ENCODE measurements at regions not wholly inside any gene's neighbourhood (a gene's known extent, or its start where the extent isn't known, plus 50 kb on each side); places are given as distances from the start of the nearest gene placed in this dataset.

GRCh38 chr12:88665071-88665470, 84.8 kb upstream of the KITLG start:
- DNase-seq (ENCODE audit: insufficient read length, low spot score) = no peak
- TF ChIP-seq POLR2A (IDR thresholded peaks at IDR 0.05; ENCODE audit: low read depth, low read length) = no peak
- FAIRE-seq = no peak

GRCh38 chr12:88662961-88663360, 82.7 kb upstream of the KITLG start:
- DNase-seq (ENCODE audit: insufficient read length, low spot score) = no peak
- FAIRE-seq = no peak
- no peak for TF ChIP-seq POLR2A (IDR thresholded peaks at IDR 0.05; ENCODE audit: low read depth, low read length)

- TF ChIP-seq POLR2A (IDR thresholded peaks at IDR 0.05; ENCODE audit: low read depth, low read length) = no peak
- no peak for DNase-seq (ENCODE audit: insufficient read length, low spot score)
- no peak for FAIRE-seq
Measured at GRCh38 chr12:88662093-88662492, 81.8 kb upstream of the KITLG start.

GRCh38 chr12:88658009-88658408, 77.7 kb upstream of the KITLG start:
- FAIRE-seq = peak; percentile 93

GRCh38 chr12:88650715-88651114, 70.4 kb upstream of the KITLG start:
- no peak for DNase-seq (ENCODE audit: insufficient read length, low spot score)
- no peak for TF ChIP-seq POLR2A (IDR thresholded peaks at IDR 0.05; ENCODE audit: low read depth, low read length)
- FAIRE-seq = peak; percentile 78

More at GRCh38 chr12:88658009-88658408, 77.7 kb upstream of the KITLG start:
- no peak for TF ChIP-seq POLR2A (IDR thresholded peaks at IDR 0.05; ENCODE audit: low read depth, low read length)
- DNase-seq (ENCODE audit: insufficient read length, low spot score) = no peak

- no peak for DNase-seq (ENCODE audit: insufficient read length, low spot score)
Measured at GRCh38 chr12:88648625-88649024, 68.4 kb upstream of the KITLG start.

GRCh38 chr12:88646824-88647223, 66.6 kb upstream of the KITLG start:
- no peak for FAIRE-seq
- no peak for TF ChIP-seq POLR2A (IDR thresholded peaks at IDR 0.05; ENCODE audit: low read depth, low read length)
- DNase-seq (ENCODE audit: insufficient read length, low spot score) = no peak

More at GRCh38 chr12:88648625-88649024, 68.4 kb upstream of the KITLG start:
- no peak for TF ChIP-seq POLR2A (IDR thresholded peaks at IDR 0.05; ENCODE audit: low read depth, low read length)
- FAIRE-seq = no peak

GRCh38 chr12:88645816-88646215, 65.5 kb upstream of the KITLG start:
- no peak for TF ChIP-seq POLR2A (IDR thresholded peaks at IDR 0.05; ENCODE audit: low read depth, low read length)
- DNase-seq (ENCODE audit: insufficient read length, low spot score) = no peak
- FAIRE-seq = no peak

- DNase-seq (ENCODE audit: insufficient read length, low spot score) = no peak
- FAIRE-seq = no peak
- no peak for TF ChIP-seq POLR2A (IDR thresholded peaks at IDR 0.05; ENCODE audit: low read depth, low read length)
Measured at GRCh38 chr12:88644946-88645702, 64.9 kb upstream of the KITLG start.

- no peak for TF ChIP-seq POLR2A (IDR thresholded peaks at IDR 0.05; ENCODE audit: low read depth, low read length)
- no peak for FAIRE-seq
- no peak for DNase-seq (ENCODE audit: insufficient read length, low spot score)
Measured at GRCh38 chr12:88643685-88644084, 63.4 kb upstream of the KITLG start.

GRCh38 chr12:88642675-88643431, 62.6 kb upstream of the KITLG start:
- FAIRE-seq (no peak), DNase-seq (ENCODE audit: insufficient read length, low spot score) (no peak)
- no peak for TF ChIP-seq POLR2A (IDR thresholded peaks at IDR 0.05; ENCODE audit: low read depth, low read length)

GRCh38 chr12:88638966-88639760, 58.9 kb upstream of the KITLG start:
- DNase-seq (ENCODE audit: insufficient read length, low spot score) = no peak
- FAIRE-seq = peak; percentile 50
- TF ChIP-seq POLR2A (IDR thresholded peaks at IDR 0.05; ENCODE audit: low read depth, low read length) = no peak

GRCh38 chr12:88638388-88638787, 58.1 kb upstream of the KITLG start:
- TF ChIP-seq POLR2A (IDR thresholded peaks at IDR 0.05; ENCODE audit: low read depth, low read length) = no peak
- FAIRE-seq (no peak), DNase-seq (ENCODE audit: insufficient read length, low spot score) (no peak)

- TF ChIP-seq POLR2A (IDR thresholded peaks at IDR 0.05; ENCODE audit: low read depth, low read length) = no peak
- DNase-seq (ENCODE audit: insufficient read length, low spot score) (no peak), FAIRE-seq (no peak)
Measured at GRCh38 chr12:88634008-88634407, 53.7 kb upstream of the KITLG start.
